IMR-90 (cell line): ENCODE measurements at regions not wholly inside any gene's neighbourhood (a gene's known extent, or its start where the extent isn't known, plus 50 kb on each side); places are given as distances from the start of the nearest gene placed in this dataset.

Experiments
- BHLHE40 ChIP-seq: fragments of 150-350 bp; IDR thresholded peaks from 2 replicates; pipeline ENCODE4 v1.6.1; 2016; ENCODE audit warnings: mild to moderate bottlenecking, low read depth, low read length
- MAFK ChIP-seq: IDR thresholded peaks from 2 replicates; pipeline ENCODE4 v1.6.1; 2012; ENCODE audit warnings: low read depth, low read length, improper control_type of control experiment
- MXI1 ChIP-seq: IDR thresholded peaks from 2 replicates; pipeline ENCODE4 v1.6.1; 2012; ENCODE audit warnings: low read depth, mild to moderate bottlenecking, low read length, moderate library complexity, borderline replicate concordance
- TF ChIP-seq, protein P1 (sequence below): conservative IDR thresholded peaks from 2 replicates; pipeline ENCODE4 v1.5.1; 2012; ENCODE audit warnings: mild to moderate bottlenecking, low read depth, low read length, improper control_type of control experiment

GRCh38 chr4:3637326-3638016 lies 105.2 kb upstream of the LRPAP1 start (continued):
- TF ChIP-seq, protein P1, sequence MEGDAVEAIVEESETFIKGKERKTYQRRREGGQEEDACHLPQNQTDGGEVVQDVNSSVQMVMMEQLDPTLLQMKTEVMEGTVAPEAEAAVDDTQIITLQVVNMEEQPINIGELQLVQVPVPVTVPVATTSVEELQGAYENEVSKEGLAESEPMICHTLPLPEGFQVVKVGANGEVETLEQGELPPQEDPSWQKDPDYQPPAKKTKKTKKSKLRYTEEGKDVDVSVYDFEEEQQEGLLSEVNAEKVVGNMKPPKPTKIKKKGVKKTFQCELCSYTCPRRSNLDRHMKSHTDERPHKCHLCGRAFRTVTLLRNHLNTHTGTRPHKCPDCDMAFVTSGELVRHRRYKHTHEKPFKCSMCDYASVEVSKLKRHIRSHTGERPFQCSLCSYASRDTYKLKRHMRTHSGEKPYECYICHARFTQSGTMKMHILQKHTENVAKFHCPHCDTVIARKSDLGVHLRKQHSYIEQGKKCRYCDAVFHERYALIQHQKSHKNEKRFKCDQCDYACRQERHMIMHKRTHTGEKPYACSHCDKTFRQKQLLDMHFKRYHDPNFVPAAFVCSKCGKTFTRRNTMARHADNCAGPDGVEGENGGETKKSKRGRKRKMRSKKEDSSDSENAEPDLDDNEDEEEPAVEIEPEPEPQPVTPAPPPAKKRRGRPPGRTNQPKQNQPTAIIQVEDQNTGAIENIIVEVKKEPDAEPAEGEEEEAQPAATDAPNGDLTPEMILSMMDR, result no peak
- TF ChIP-seq BHLHE40 (no peak), MAFK (no peak), MXI1 (no peak)
